Nucleus accumbens (tissue), 56 donors: ENCODE measurements at regions not wholly inside any gene's neighbourhood (a gene's known extent, or its start where the extent isn't known, plus 50 kb on each side); places are given as distances from the start of the nearest gene placed in this dataset.
A peak's percentile ranks its signal among the peaks of the same experiment; 100 is the strongest.
"Not testable (repeated sequence)": the region's sequence is repeated elsewhere in the genome, so short reads cannot be mapped to it uniquely, and the experiment has no call there.

ENCODE experiments used
- DNase-seq, 56 donors: peaks; one replicate each; lab custom pipeline; 2025; lab: John Stamatoyannopoulos, UW

GRCh38 chr7:24428676-24429075 lies 144.6 kb upstream of the PALS2 start:
- no peak for DNase-seq

GRCh38 chr7:24432677-24433076 lies 140.6 kb upstream of the PALS2 start:
- DNase-seq = no peak

- no peak for DNase-seq
Measured at GRCh38 chr7:24434972-24435371, 138.3 kb upstream of the PALS2 start.

GRCh38 chr7:24436131-24436920 lies 136.9 kb upstream of the PALS2 start:
- DNase-seq = no peak

- no peak for DNase-seq
Measured at GRCh38 chr7:24438232-24438631, 135.0 kb upstream of the PALS2 start.

- DNase-seq = not testable (repeated sequence)
Measured at GRCh38 chr7:24439104-24439503, 134.1 kb upstream of the PALS2 start.

- no peak for DNase-seq
Measured at GRCh38 chr7:24440892-24441291, 132.4 kb upstream of the PALS2 start.

- DNase-seq = no peak
Measured at GRCh38 chr7:24441314-24442027, 131.8 kb upstream of the PALS2 start.

GRCh38 chr7:24442170-24442777 lies 131.0 kb upstream of the PALS2 start:
- no peak for DNase-seq

- peak in 29 of 56 donors; percentile 0 to 76 (median 20) for DNase-seq
Measured at GRCh38 chr7:24444666-24445440, 128.4 kb upstream of the PALS2 start.

GRCh38 chr7:24448038-24448437 lies 125.2 kb upstream of the PALS2 start:
- no peak for DNase-seq

- DNase-seq = not testable (repeated sequence)
Measured at GRCh38 chr7:24449416-24449815, 123.8 kb upstream of the PALS2 start.

GRCh38 chr7:24455813-24456525 lies 117.3 kb upstream of the PALS2 start:
- DNase-seq = no peak

GRCh38 chr7:24456526-24457218 lies 116.6 kb upstream of the PALS2 start:
- peak in 5 of 56 donors; percentile 6 to 48 (median 19) for DNase-seq

GRCh38 chr7:24457219-24457558 lies 116.1 kb upstream of the PALS2 start:
- no peak for DNase-seq

- no peak for DNase-seq
Measured at GRCh38 chr7:24462117-24462516, 111.1 kb upstream of the PALS2 start.

- DNase-seq = no peak
Measured at GRCh38 chr7:24462984-24463383, 110.3 kb upstream of the PALS2 start.

GRCh38 chr7:24463474-24463873 lies 109.8 kb upstream of the PALS2 start:
- no peak for DNase-seq

- no peak for DNase-seq
Measured at GRCh38 chr7:24464861-24465260, 108.4 kb upstream of the PALS2 start.
